HL-60 (cell line): ENCODE measurements at regions not wholly inside any gene's neighbourhood (a gene's known extent, or its start where the extent isn't known, plus 50 kb on each side); places are given as distances from the start of the nearest gene placed in this dataset.

Source experiments
- DNase-seq, 2 experiments: peaks; one replicate each; pipeline ENCODE4 v3.0.0-alpha.2; 2010 to 2020; ENCODE audit warnings: low read depth in 1 of 2, low spot score in 1 of 2
- H3K27ac ChIP-seq: fragments of 250-450 bp; sonication (Bioruptor Pico); replicated peaks from 2 replicates; pipeline ENCODE4 v1.5.1; 2020; ENCODE audit warnings: mild to moderate bottlenecking, moderate library complexity
- H3K27me3 ChIP-seq: fragments of 250-450 bp; sonication (Bioruptor Pico); 2 replicates; pipeline ENCODE4 v1.5.1; 2021; ENCODE audit warnings: mild to moderate bottlenecking, moderate library complexity; ENCODE audit not compliant: insufficient read depth, poor library complexity, severe bottlenecking
- H3K4me3 ChIP-seq: replicated peaks from 2 replicates; pipeline ENCODE4 v1.5.1; 2011; ENCODE audit warnings: mild to moderate bottlenecking, control low read depth, low read length; ENCODE audit not compliant: insufficient read depth
- GABPA ChIP-seq: IDR thresholded peaks from 2 replicates; pipeline ENCODE4 v1.6.1; 2012; ENCODE audit warnings: low read depth
- POLR2AphosphoS5 ChIP-seq: IDR thresholded peaks from 2 replicates; pipeline ENCODE4 v1.6.1; 2012; ENCODE audit warnings: low read depth
- SPI1 ChIP-seq: IDR thresholded peaks from 2 replicates; pipeline ENCODE4 v1.6.1; 2012; ENCODE audit warnings: low read depth, mild to moderate bottlenecking, borderline replicate concordance
- TF ChIP-seq, protein P1 (sequence below): IDR thresholded peaks from 2 replicates; pipeline ENCODE4 v1.6.1; 2012; ENCODE audit warnings: low read depth; ENCODE audit not compliant: insufficient replicate concordance
- TF ChIP-seq, protein P2 (sequence below): IDR thresholded peaks from one replicate; pipeline ENCODE4 v1.5.1; 2011; ENCODE audit warnings: low read length, control low read depth, inconsistent platforms; ENCODE audit not compliant: insufficient read depth

DNA sequence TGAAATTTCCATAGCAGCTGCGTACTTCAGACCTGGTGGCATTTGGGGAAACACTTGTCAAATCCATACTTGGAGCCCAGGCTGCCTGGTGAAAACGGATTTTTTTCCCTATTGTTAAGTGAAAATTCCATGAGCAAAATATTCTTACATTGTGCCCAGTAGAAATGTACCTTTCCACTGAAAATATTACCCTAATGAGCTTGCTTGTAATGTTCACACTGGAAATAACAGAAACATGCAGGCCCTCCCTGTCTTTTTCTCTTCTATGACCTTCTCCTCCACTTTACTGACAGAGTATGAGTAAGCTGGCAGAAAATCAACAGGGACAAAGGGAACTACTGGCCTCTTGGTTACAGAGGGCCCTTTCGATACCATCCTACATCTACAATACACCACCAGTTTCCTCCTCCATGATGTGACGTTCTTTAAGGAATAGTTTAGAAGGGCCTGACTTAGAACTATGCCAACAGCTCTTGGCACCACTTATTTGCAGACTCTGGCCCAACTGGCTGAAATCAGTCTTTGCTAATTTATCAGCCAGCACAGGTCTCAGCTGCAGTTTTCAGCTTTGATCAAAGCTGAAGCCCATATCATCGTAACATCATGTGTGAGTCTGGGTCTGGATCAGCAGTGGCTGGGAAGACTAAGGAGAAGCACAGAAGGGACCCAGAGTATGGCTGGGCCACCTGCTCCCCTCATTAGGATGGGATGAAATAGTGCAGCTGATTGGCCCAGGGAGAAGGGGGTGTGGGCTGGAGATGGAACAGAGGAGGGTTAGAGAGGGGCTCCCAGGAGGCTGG, 272.2 kb upstream of the ID2 start:
- Histone ChIP-seq H3K4me3 (no peak overlapping the region), H3K27ac (no peak overlapping the region), H3K27me3 (no peaks in the 10 kb centered on the region)
- no peak for DNase-seq
- TF ChIP-seq, protein P1, sequence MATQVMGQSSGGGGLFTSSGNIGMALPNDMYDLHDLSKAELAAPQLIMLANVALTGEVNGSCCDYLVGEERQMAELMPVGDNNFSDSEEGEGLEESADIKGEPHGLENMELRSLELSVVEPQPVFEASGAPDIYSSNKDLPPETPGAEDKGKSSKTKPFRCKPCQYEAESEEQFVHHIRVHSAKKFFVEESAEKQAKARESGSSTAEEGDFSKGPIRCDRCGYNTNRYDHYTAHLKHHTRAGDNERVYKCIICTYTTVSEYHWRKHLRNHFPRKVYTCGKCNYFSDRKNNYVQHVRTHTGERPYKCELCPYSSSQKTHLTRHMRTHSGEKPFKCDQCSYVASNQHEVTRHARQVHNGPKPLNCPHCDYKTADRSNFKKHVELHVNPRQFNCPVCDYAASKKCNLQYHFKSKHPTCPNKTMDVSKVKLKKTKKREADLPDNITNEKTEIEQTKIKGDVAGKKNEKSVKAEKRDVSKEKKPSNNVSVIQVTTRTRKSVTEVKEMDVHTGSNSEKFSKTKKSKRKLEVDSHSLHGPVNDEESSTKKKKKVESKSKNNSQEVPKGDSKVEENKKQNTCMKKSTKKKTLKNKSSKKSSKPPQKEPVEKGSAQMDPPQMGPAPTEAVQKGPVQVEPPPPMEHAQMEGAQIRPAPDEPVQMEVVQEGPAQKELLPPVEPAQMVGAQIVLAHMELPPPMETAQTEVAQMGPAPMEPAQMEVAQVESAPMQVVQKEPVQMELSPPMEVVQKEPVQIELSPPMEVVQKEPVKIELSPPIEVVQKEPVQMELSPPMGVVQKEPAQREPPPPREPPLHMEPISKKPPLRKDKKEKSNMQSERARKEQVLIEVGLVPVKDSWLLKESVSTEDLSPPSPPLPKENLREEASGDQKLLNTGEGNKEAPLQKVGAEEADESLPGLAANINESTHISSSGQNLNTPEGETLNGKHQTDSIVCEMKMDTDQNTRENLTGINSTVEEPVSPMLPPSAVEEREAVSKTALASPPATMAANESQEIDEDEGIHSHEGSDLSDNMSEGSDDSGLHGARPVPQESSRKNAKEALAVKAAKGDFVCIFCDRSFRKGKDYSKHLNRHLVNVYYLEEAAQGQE, result no peak
- no peak for TF ChIP-seq GABPA
- no peak for TF ChIP-seq POLR2AphosphoS5
- TF ChIP-seq, protein P2, sequence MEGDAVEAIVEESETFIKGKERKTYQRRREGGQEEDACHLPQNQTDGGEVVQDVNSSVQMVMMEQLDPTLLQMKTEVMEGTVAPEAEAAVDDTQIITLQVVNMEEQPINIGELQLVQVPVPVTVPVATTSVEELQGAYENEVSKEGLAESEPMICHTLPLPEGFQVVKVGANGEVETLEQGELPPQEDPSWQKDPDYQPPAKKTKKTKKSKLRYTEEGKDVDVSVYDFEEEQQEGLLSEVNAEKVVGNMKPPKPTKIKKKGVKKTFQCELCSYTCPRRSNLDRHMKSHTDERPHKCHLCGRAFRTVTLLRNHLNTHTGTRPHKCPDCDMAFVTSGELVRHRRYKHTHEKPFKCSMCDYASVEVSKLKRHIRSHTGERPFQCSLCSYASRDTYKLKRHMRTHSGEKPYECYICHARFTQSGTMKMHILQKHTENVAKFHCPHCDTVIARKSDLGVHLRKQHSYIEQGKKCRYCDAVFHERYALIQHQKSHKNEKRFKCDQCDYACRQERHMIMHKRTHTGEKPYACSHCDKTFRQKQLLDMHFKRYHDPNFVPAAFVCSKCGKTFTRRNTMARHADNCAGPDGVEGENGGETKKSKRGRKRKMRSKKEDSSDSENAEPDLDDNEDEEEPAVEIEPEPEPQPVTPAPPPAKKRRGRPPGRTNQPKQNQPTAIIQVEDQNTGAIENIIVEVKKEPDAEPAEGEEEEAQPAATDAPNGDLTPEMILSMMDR, result no peak
- no peak for TF ChIP-seq SPI1

- no peak for DNase-seq
- Histone ChIP-seq H3K27ac (peak overlapping the region; percentile 88), H3K27me3 (no peaks in the 10 kb centered on the region), H3K4me3 (no peak overlapping the region)
- TF ChIP-seq POLR2AphosphoS5, result no peak
- no peak for TF ChIP-seq SPI1
- TF ChIP-seq, protein P1, result no peak
- no peak for TF ChIP-seq GABPA
- TF ChIP-seq, protein P2, result no peak
Observed at GRCh38 chr2:8412082-8412481, 269.8 kb upstream of the ID2 start.

- DNase-seq, result no peak
- TF ChIP-seq POLR2AphosphoS5, result no peak
- no peak for TF ChIP-seq SPI1
- no peak for TF ChIP-seq GABPA
- TF ChIP-seq, protein P1, result no peak
- TF ChIP-seq, protein P2, result no peak
- Histone ChIP-seq H3K4me3 (no peak overlapping the region), H3K27ac (peak overlapping the region; percentile 88), H3K27me3 (no peaks in the 10 kb centered on the region)
Observed at GRCh38 chr2:8412586-8412985, 269.3 kb upstream of the ID2 start.
